ENCODE measurements at regions not wholly inside any gene's neighbourhood (a gene's known extent, or its start where the extent isn't known, plus 50 kb on each side); places are given as distances from the start of the nearest gene placed in this dataset.

DNA sequence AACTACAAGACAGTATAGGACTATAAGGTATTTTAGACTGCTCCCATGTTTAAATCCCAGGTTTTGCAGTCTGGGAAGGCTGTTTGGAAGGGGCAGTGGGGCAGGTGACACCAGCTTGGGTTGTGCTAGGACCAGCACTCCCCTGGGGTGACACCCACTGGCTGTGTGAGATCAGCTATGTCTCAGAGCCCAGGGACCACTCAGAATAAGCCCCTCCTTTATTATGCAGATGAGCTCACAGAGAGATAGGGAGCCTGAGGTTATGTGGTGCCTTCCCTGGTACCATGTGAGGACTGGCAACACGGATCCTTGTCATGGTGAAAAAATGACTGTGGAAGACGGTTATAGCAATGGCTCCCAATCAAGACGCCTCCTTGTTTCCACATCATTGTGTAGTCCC is 71.0 kb downstream of the NENF start:
- CTCF ChIA-PET, result interaction anchor here (0.9 to 1.8 kb wide), 3 partner anchors 15 to 48 kb away, joined by 3 to 6 read pairs (median 5); no protein-coding TSS in a partner anchor
- POLR2A ChIA-PET, result interaction anchor here (0.6 to 1.0 kb wide), 2 partner anchors 55 to 105 kb away, joined by 4 to 12 read pairs; partner anchors contain the start of gene ATF3
- TF ChIP-seq, protein P1, sequence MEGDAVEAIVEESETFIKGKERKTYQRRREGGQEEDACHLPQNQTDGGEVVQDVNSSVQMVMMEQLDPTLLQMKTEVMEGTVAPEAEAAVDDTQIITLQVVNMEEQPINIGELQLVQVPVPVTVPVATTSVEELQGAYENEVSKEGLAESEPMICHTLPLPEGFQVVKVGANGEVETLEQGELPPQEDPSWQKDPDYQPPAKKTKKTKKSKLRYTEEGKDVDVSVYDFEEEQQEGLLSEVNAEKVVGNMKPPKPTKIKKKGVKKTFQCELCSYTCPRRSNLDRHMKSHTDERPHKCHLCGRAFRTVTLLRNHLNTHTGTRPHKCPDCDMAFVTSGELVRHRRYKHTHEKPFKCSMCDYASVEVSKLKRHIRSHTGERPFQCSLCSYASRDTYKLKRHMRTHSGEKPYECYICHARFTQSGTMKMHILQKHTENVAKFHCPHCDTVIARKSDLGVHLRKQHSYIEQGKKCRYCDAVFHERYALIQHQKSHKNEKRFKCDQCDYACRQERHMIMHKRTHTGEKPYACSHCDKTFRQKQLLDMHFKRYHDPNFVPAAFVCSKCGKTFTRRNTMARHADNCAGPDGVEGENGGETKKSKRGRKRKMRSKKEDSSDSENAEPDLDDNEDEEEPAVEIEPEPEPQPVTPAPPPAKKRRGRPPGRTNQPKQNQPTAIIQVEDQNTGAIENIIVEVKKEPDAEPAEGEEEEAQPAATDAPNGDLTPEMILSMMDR (IDR thresholded peaks at IDR 0.05; ENCODE audit: control extremely low read depth, extremely low read depth, low read depth, missing control alignments), result no peak
- no peak for DNase-seq (ENCODE audit: extremely low spot score)

DNA sequence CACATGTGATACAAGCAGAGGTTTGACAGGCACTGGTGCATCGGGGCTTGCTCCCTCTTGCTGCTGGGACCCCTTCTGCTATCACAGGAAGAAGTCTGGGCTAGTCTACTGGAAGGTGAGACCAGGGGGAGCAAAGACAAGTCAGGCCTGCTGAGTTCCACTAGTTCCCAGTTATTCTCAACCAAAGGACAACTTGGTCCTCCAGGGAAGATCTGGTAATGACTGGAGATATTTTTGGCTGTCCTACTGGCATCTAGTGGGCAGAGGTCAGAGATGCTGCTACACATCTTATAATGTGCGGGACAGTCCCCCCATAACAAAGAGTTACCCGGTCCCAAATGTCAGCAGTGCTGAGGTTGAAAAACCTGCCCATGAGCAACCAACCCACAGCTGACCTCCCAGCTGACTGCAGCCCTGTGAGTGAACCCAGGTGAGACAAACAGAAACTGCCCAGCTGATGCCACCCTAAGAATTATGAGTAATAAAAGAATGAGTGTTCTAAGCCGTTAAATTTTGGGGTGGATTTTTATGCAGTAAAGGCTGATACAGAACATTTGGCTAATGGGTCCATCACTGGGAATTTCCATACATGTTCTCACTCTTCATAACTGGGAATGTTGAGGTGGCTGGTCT is 71.6 kb downstream of the NENF start:
- no peak for DNase-seq (ENCODE audit: extremely low spot score)
- CTCF ChIA-PET, result interaction anchor here (0.9 to 1.8 kb wide), 3 partner anchors 16 to 48 kb away, joined by 3 to 6 read pairs (median 5); no protein-coding TSS in a partner anchor
- TF ChIP-seq, protein P1 (IDR thresholded peaks at IDR 0.05; ENCODE audit: control extremely low read depth, extremely low read depth, low read depth, missing control alignments), result no peak
- POLR2A ChIA-PET, result interaction anchor here (0.6 kb wide), 2 partner anchors 54 to 104 kb away, joined by 3 to 12 read pairs; partner anchors contain the start of gene ATF3

DNA sequence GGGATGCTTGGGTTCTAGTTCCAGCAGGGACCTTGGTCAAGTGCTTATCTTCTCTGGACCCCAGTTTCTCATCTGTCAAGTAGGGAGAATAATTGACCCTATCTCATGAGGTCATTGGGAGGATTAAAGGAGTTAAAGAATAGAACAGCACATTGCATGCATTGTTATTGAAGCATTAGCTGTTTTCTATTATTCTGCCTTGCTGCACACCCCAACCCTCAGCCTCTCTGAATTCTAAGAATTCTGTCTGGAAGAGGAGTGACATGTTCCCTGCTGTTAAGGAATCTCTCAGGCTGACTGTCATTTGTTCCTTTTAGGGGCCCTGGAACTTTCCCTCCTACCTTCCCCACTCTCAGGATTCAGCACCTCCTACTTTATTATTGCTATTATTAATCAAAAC is 73.9 kb downstream of the NENF start:
- DNase-seq (ENCODE audit: extremely low spot score), result no peak
- CTCF ChIA-PET, result interaction anchor here (1.0 to 3.4 kb wide), 4 partner anchors 9 to 51 kb away, joined by 3 to 12 read pairs (median 3); no protein-coding TSS in a partner anchor
- TF ChIP-seq, protein P1 (IDR thresholded peaks at IDR 0.05; ENCODE audit: control extremely low read depth, extremely low read depth, low read depth, missing control alignments), result no peak
- POLR2A ChIA-PET, result no interaction called here

DNA sequence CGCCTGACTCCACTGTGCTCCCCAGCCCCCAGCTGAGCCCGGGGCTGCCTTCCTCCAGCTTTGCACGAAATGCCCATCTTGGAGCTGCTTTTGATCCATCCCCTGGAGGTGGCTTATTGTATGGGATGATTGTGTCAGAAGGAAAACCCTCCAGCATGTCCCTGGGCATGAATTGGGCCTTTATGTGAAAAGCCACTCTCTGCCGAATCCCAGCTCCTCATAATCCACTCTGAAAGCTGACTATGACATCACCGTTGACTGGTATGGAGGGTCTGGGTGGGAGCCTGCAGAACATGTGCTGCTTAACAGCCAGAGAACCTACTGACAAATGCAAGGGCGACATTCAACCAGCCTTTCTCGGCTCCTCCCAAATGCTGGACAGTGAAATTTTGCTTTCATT is 74.6 kb downstream of the NENF start:
- no peak for DNase-seq (ENCODE audit: extremely low spot score)
- ChIA-PET POLR2A (no interaction called here), CTCF (interaction anchor here (1.0 to 3.4 kb wide), 3 partner anchors 10 to 51 kb away, joined by 3 to 12 read pairs (median 3); no protein-coding TSS in a partner anchor)
- TF ChIP-seq, protein P1 (IDR thresholded peaks at IDR 0.05; ENCODE audit: control extremely low read depth, extremely low read depth, low read depth, missing control alignments), result no peak

DNA sequence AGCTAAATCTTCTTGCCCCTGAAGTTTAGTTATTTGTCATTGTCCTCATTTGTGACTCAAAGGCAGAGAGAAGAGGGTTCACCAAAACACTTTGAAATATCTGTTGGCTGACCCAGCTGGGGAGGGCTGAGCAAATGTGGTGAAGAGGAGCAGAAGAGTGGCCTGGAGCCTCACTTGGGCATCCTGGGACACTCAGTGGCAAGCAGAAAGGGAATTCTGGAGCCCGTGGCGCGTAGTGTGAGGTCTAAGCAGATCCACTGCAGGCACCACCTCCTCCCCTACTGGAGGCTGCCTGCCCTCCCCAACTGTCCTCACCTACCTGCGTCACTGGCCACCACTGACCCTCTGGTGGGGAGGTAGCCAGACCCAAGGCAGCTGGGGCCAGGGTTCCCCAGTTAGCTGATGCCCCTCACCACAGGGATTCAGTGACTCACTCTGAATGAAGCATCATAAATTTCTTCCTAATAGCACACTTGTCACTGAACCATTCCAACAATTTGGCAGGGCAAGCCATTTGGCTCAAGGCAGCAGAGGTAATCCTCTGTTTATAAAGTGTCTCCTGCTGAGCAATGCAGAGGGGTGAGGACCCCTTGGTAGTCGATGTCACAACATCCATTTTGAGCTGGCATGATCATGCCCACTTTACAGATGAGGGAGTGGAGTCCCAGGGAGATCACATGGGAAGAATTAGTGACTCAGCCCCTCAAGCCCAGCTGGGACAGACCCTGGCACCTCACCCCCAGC is 80.3 kb downstream of the NENF start:
- CTCF ChIA-PET, result interaction anchor here (1.0 to 1.6 kb wide), 3 partner anchors 12 to 56 kb away, joined by 3 read pairs; no protein-coding TSS in a partner anchor
- POLR2A ChIA-PET, result no interaction called here
- TF ChIP-seq, protein P1 (IDR thresholded peaks at IDR 0.05; ENCODE audit: control extremely low read depth, extremely low read depth, low read depth, missing control alignments), result no peak
- no peak for DNase-seq (ENCODE audit: extremely low spot score)

DNA sequence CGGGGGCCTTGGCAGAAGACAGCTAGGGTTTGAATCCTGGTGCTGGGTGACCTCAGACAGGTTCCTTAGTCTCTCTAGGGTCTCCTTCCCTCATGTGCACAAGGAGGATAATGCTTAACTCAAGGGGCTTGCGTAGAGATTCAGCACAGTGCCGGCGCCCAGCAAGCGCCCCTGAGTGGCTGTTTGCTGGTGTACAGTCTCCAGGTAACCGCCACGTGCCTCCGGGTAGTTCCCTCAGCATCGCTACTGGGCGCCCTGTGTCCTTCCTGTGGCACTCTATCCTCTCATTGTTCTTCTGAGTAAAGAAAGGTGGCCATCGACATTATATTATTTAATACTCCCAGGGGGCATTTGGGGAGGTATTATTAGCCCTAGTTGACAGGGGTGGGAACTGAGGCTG is 80.9 kb downstream of the NENF start:
- TF ChIP-seq, protein P1 (IDR thresholded peaks at IDR 0.05; ENCODE audit: control extremely low read depth, extremely low read depth, low read depth, missing control alignments), result no peak
- no peak for DNase-seq (ENCODE audit: extremely low spot score)
- CTCF ChIA-PET, result interaction anchor here (1.0 kb wide), 1 partner anchor 37 kb away, joined by 3 read pairs; no protein-coding TSS in a partner anchor
- POLR2A ChIA-PET, result no interaction called here

Measured in GM10248 (cell line).